ENCODE measurements at regions not wholly inside any gene's neighbourhood (a gene's known extent, or its start where the extent isn't known, plus 50 kb on each side); places are given as distances from the start of the nearest gene placed in this dataset.
"Not testable (repeated sequence)": the region's sequence is repeated elsewhere in the genome, so short reads cannot be mapped to it uniquely, and the experiment has no call there.

GRCh38 chr10:32187686-32188085 lies 131.5 kb upstream of the KIF5B start:
- no peak for DNase-seq (ENCODE audit: low read depth)
- no peak overlapping the region for H3K4me3 ChIP-seq (ENCODE audit: low read depth, low read length)
- no peak for TF ChIP-seq POLR2A (IDR thresholded peaks at IDR 0.05; ENCODE audit: extremely low read depth, insufficient read length)
- TF ChIP-seq MYC (IDR thresholded peaks at IDR 0.05; ENCODE audit: low read depth, low read length) = no peak
- TF ChIP-seq CTCF (IDR thresholded peaks at IDR 0.05; ENCODE audit: low read depth, low read length) = no peak

DNA sequence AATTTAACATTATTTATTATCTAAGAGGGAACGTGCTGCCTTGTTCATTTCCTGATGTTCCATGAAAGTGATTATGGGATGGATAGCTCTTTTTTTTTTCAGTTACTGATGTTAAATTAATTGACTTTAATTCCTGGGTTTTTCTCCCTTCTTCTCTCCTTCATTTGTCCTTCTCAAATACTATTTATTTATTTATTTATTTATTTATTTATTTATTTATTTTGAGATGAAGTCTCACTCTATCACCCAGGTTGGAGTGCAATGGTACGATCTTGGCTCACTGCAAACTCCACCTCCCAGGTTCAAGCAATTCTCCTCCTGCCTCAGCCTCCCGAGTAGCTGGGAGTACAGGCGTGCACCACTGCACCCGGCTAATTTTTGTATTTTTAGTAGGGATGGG lies 127.4 kb upstream of the KIF5B start:
- not testable (repeated sequence) for DNase-seq (ENCODE audit: low read depth); H3K4me3 ChIP-seq (ENCODE audit: low read depth, low read length)

DNA sequence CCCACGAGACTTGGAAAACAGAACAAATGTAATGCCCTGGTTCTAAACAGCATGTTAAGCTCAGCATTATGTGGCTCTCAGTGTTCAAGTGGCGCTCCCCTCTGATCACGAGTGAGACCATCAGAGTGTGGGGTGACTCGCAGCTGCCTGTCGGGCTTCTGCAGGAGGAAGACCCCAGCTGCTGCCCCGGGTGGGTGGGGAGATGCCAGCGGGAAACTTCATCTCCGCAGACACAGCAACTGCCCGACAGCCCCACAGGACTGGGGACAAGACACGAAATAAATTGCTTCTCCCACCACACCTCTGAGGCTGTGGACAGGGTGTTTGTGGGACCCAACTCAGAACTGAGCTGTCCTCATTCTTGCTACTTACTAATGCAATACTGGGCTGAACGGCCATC lies 126.3 kb upstream of the KIF5B start:
- no peak for TF ChIP-seq MYC (IDR thresholded peaks at IDR 0.05; ENCODE audit: low read depth, low read length)
- TF ChIP-seq, protein P1, sequence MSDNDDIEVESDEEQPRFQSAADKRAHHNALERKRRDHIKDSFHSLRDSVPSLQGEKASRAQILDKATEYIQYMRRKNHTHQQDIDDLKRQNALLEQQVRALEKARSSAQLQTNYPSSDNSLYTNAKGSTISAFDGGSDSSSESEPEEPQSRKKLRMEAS (IDR thresholded peaks at IDR 0.05; ENCODE audit: low read depth, low read length) = no peak
- no peak for TF ChIP-seq POLR2A (IDR thresholded peaks at IDR 0.05; ENCODE audit: extremely low read depth, insufficient read length)
- no peak for DNase-seq (ENCODE audit: low read depth)
- H3K4me3 ChIP-seq (ENCODE audit: low read depth, low read length) = no peak overlapping the region

DNA sequence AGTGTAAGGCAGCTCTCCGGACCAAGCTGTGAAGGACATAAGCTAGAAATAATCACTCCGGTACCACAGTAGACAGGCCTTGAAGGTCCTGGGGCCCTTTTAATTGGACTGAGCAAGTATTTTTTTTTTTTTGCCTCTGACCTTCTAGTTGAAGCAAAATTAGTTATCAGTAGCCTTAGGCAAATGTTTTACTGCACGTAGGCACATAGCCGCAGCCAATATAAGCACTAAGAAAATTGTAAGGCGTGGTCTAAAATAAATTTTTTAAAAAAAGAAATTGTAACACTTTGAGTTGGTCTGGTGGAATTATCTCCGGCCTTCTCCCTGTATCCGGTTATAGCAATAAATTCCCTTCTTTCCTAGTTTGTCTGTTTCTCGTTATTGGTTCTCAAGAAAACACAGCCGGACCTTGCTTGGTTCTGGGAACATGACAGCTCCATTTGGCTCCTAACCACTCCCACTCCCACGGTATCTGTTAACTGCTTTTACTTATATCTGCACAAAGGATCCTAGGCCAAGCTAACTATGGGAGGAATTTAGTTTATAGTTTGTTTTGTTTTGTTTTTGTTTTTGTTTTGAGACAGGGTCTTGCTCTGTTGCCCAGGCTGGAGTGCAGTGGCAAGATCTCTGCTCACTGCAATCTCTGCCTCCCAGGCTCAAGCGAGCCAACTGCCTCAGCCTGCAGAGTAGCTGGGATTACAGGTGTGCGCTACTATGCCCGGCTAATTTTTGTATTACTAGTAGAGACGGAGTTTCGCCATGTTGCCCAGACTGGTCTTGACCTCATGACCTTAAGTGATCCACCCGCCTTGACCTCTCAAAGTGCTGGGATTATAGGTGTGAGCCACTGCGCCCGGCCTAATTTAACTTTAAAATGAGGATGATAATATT lies 124.4 kb upstream of the KIF5B start:
- no peak for DNase-seq (ENCODE audit: low read depth)
- no peak overlapping the region for H3K4me3 ChIP-seq (ENCODE audit: low read depth, low read length)
- TF ChIP-seq CTCF (IDR thresholded peaks at IDR 0.05; ENCODE audit: low read depth, low read length) = no peak
- TF ChIP-seq POLR2A (IDR thresholded peaks at IDR 0.05; ENCODE audit: extremely low read depth, insufficient read length) = no peak
- no peak for TF ChIP-seq MYC (IDR thresholded peaks at IDR 0.05; ENCODE audit: low read depth, low read length)

GRCh38 chr10:32179836-32180235 lies 123.6 kb upstream of the KIF5B start:
- no peak for DNase-seq (ENCODE audit: low read depth)
- no peak overlapping the region for H3K4me3 ChIP-seq (ENCODE audit: low read depth, low read length)
- TF ChIP-seq MYC (IDR thresholded peaks at IDR 0.05; ENCODE audit: low read depth, low read length) (no peak), CTCF (IDR thresholded peaks at IDR 0.05; ENCODE audit: low read depth, low read length) (no peak), POLR2A (IDR thresholded peaks at IDR 0.05; ENCODE audit: extremely low read depth, insufficient read length) (no peak)
- TF ChIP-seq, protein P1 (IDR thresholded peaks at IDR 0.05; ENCODE audit: low read depth, low read length) = no peak

- H3K4me3 ChIP-seq (ENCODE audit: low read depth, low read length); DNase-seq (ENCODE audit: low read depth): not testable (repeated sequence)
Measured at GRCh38 chr10:32177594-32177993, 121.4 kb upstream of the KIF5B start.

DNA sequence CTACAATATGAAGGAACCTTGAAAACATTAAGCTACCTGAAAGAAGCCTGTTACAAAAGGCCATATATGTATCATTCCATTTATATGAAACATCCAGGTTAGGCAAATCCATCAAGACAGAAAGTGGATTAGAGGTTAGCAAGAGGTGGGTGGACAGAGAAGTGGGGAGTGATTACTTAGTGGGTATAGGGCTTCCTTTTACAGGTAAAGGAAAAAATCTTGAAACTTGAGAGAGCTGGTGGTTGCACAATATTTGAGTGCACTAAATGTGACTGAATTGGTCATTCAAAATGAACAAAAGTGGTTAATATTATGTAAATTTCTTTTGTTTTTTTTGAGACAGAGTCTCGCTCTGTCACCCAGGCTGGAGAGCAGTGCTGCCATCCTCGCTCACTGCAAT lies 119.4 kb upstream of the KIF5B start:
- no peak overlapping the region for H3K4me3 ChIP-seq (ENCODE audit: low read depth, low read length)
- no peak for DNase-seq (ENCODE audit: low read depth)
- TF ChIP-seq MYC (IDR thresholded peaks at IDR 0.05; ENCODE audit: low read depth, low read length) = no peak
- TF ChIP-seq, protein P1 (IDR thresholded peaks at IDR 0.05; ENCODE audit: low read depth, low read length) = no peak
- TF ChIP-seq CTCF (IDR thresholded peaks at IDR 0.05; ENCODE audit: low read depth, low read length) = no peak
- no peak for TF ChIP-seq POLR2A (IDR thresholded peaks at IDR 0.05; ENCODE audit: extremely low read depth, insufficient read length)

Data from NB4 (cell line).